WTC11 (cell line): ENCODE measurements at regions not wholly inside any gene's neighbourhood (a gene's known extent, or its start where the extent isn't known, plus 50 kb on each side); places are given as distances from the start of the nearest gene placed in this dataset.

Source experiments
- ATAC-seq: fragments of 200-7000 bp; cut with Tn5 transposase; 2 replicates; pipeline ENCODE4 v1.10.0; 2021; ENCODE audit warnings: mild to moderate bottlenecking, moderate library complexity
- CTCF ChIA-PET: fragments of 300-600 bp; sonication (Branson Sonifier 250); formaldehyde crosslinking; loops from one replicate; lab custom pipeline; 2021; ENCODE audit warnings: antibody characterized with exemption; lab: Charles Lee
- POLR2A ChIA-PET: fragments of 350-600 bp; sonication (Branson Sonifier 250); formaldehyde crosslinking; loops from one replicate; lab custom pipeline; 2021; ENCODE audit warnings: antibody characterized with exemption; lab: Charles Lee
- DNase-seq: peaks from one replicate; pipeline ENCODE4 v3.0.0; 2021; ENCODE audit warnings: low spot score
- H3K27ac Mint-ChIP-seq: 2 replicates; pipeline ENCODE4 v1.8.0; 2021; ENCODE audit warnings: mixed read lengths
- H3K27me3 Mint-ChIP-seq: 2 replicates; pipeline ENCODE4 v1.8.0; 2021; ENCODE audit warnings: low read depth, mild to moderate bottlenecking, moderate library complexity, mixed read lengths
- H3K36me3 Mint-ChIP-seq: 2 replicates; pipeline ENCODE4 v1.8.0; 2021; ENCODE audit warnings: mixed read lengths
- H3K4me1 Mint-ChIP-seq: 2 replicates; pipeline ENCODE4 v1.8.0; 2022; ENCODE audit warnings: mixed read lengths
- H3K4me3 Mint-ChIP-seq: 2 replicates; pipeline ENCODE4 v1.8.0; 2021; ENCODE audit warnings: mild to moderate bottlenecking, moderate library complexity, mixed read lengths
- H3K9me3 Mint-ChIP-seq: 2 replicates; pipeline ENCODE4 v1.8.0; 2021; ENCODE audit warnings: mixed read lengths
- CTCF ChIP-seq: fragments of 200-600 bp; IDR thresholded peaks from 2 replicates; pipeline ENCODE4 v1.8.0; 2022; ENCODE audit warnings: antibody characterized with exemption
- ELF4 ChIP-seq: sonication (generic); formaldehyde crosslinking; IDR thresholded peaks from 2 replicates; pipeline ENCODE4 v1.8.1; 2022; ENCODE audit warnings: low read depth, mild to moderate bottlenecking, moderate library complexity, missing genetic modification reagents
- EMX1 ChIP-seq: fragments of 250-450 bp; sonication (Bioruptor Pico); IDR thresholded peaks from 2 replicates; pipeline ENCODE4 v1.8.0; 2021; ENCODE audit warnings: mild to moderate bottlenecking
- ERG ChIP-seq: fragments of 250-450 bp; sonication (Bioruptor Pico); IDR thresholded peaks from 2 replicates; pipeline ENCODE4 v1.8.0; 2021; ENCODE audit warnings: mild to moderate bottlenecking
- ESRRA ChIP-seq: sonication (generic); formaldehyde crosslinking; IDR thresholded peaks from 2 replicates; pipeline ENCODE4 v1.8.1; 2022; ENCODE audit warnings: mild to moderate bottlenecking, missing genetic modification reagents, borderline replicate concordance
- ETV6 ChIP-seq: sonication (generic); formaldehyde crosslinking; IDR thresholded peaks from 2 replicates; pipeline ENCODE4 v1.8.1; 2022; ENCODE audit warnings: mild to moderate bottlenecking, missing genetic modification reagents
- FOXJ3 ChIP-seq: sonication (generic); formaldehyde crosslinking; IDR thresholded peaks from 2 replicates; pipeline ENCODE4 v1.9.0; 2021; ENCODE audit warnings: missing genetic modification reagents, mild to moderate bottlenecking, borderline replicate concordance
- FOXK1 ChIP-seq: sonication (generic); formaldehyde crosslinking; IDR thresholded peaks from 2 replicates; pipeline ENCODE4 v1.8.0; 2022; ENCODE audit warnings: mild to moderate bottlenecking, moderate library complexity, missing genetic modification reagents
- GABPB1 ChIP-seq: sonication (generic); formaldehyde crosslinking; IDR thresholded peaks from 2 replicates; pipeline ENCODE4 v1.8.1; 2023; ENCODE audit warnings: mild to moderate bottlenecking, missing genetic modification reagents
- GRHL2 ChIP-seq: fragments of 250-450 bp; sonication (Bioruptor Pico); IDR thresholded peaks from 2 replicates; pipeline ENCODE4 v1.8.0; 2022; ENCODE audit warnings: mild to moderate bottlenecking, moderate library complexity; ENCODE audit not compliant: insufficient replicate concordance, severe bottlenecking
- HMGA2 ChIP-seq: fragments of 250-450 bp; sonication (Bioruptor Pico); IDR thresholded peaks from 2 replicates; pipeline ENCODE4 v1.4.0; 2021; ENCODE audit warnings: mild to moderate bottlenecking, moderate library complexity
- OVOL2 ChIP-seq: fragments of 250-450 bp; sonication (Bioruptor Pico); IDR thresholded peaks from 2 replicates; pipeline ENCODE4 v1.9.0; 2021; ENCODE audit warnings: mild to moderate bottlenecking, borderline replicate concordance
- TCF7 ChIP-seq: sonication (generic); formaldehyde crosslinking; IDR thresholded peaks from 2 replicates; pipeline ENCODE4 v1.8.0; 2022; ENCODE audit warnings: mild to moderate bottlenecking, low read depth, missing genetic modification reagents, moderate library complexity
- TEAD1 ChIP-seq: sonication (generic); formaldehyde crosslinking; IDR thresholded peaks from 2 replicates; pipeline ENCODE4 v1.8.0; 2022; ENCODE audit warnings: mild to moderate bottlenecking, missing genetic modification reagents
- TEAD4 ChIP-seq: sonication (generic); formaldehyde crosslinking; IDR thresholded peaks from 2 replicates; pipeline ENCODE4 v1.8.0; 2022; ENCODE audit warnings: mild to moderate bottlenecking, missing genetic modification reagents
- TP53 ChIP-seq: sonication (generic); formaldehyde crosslinking; IDR thresholded peaks from 2 replicates; pipeline ENCODE4 v1.8.1; 2023; ENCODE audit warnings: mild to moderate bottlenecking, missing genetic modification reagents
- USF1 ChIP-seq: sonication (generic); formaldehyde crosslinking; IDR thresholded peaks from 2 replicates; pipeline ENCODE4 v1.8.0; 2022; ENCODE audit warnings: mild to moderate bottlenecking, missing genetic modification reagents
- ZNF121 ChIP-seq: sonication (generic); formaldehyde crosslinking; IDR thresholded peaks from 2 replicates; pipeline ENCODE4 v1.8.0; 2023; ENCODE audit warnings: missing genetic modification reagents
- ZNF138 ChIP-seq: sonication (generic); formaldehyde crosslinking; conservative IDR thresholded peaks from 2 replicates; pipeline ENCODE4 v1.8.1; 2022; ENCODE audit warnings: mild to moderate bottlenecking, moderate library complexity, missing genetic modification reagents
- ZNF281 ChIP-seq: sonication (generic); formaldehyde crosslinking; IDR thresholded peaks from 2 replicates; pipeline ENCODE4 v1.8.0; 2023; ENCODE audit warnings: mild to moderate bottlenecking, missing genetic modification reagents

GRCh38 chr7:371119-371778 lies 81.3 kb downstream of the FOXL3 start:
- H3K27ac Mint-ChIP-seq, result no peak overlapping the region
- POLR2A ChIA-PET, result no interaction called here

GRCh38 chr7:371779-372545 lies 82.0 kb downstream of the FOXL3 start:
- POLR2A ChIA-PET, result no interaction called here
- DNase-seq, result peak; percentile 10
- no peak for TF ChIP-seq ELF4 (CRISPR knock-in tag)
- no peak for TF ChIP-seq HMGA2 (CRISPR knock-in tag)
- no peak for TF ChIP-seq TCF7
- no peak for TF ChIP-seq TEAD1 (CRISPR knock-in tag)
- no peak for TF ChIP-seq TP53 (CRISPR knock-in tag)
- TF ChIP-seq FOXJ3 (CRISPR knock-in tag), result no peak
- no peak for TF ChIP-seq ESRRA (CRISPR knock-in tag)
- TF ChIP-seq ZNF138, result no peak
- TF ChIP-seq FOXK1 (CRISPR knock-in tag), result no peak
- no peak for TF ChIP-seq GRHL2 (CRISPR knock-in tag)
- TF ChIP-seq CTCF, result no peak
- TF ChIP-seq ZNF121, result no peak
- no peak for TF ChIP-seq ERG (CRISPR knock-in tag)
- no peak for TF ChIP-seq ETV6 (CRISPR knock-in tag)
- no peak for TF ChIP-seq USF1 (CRISPR knock-in tag)
- no peak for TF ChIP-seq ZNF281 (CRISPR knock-in tag)
- TF ChIP-seq OVOL2, result no peak
- TF ChIP-seq EMX1 (CRISPR knock-in tag), result no peak
- TF ChIP-seq, all 79 proteins: peak for 0
- Mint-ChIP-seq H3K9me3 (no peaks in the 10 kb centered on the region), H3K27ac (no peak overlapping the region), H3K36me3 (no peaks in the 10 kb centered on the region), H3K4me3 (no peak overlapping the region), H3K4me1 (peaks cover 5% of the 10 kb centered on the region; the same call in 1 of the 2 replicates), H3K27me3 (no peaks in the 10 kb centered on the region; the same call in 1 of the 2 replicates)
- CTCF ChIA-PET, result no interaction called here
- no peak for ATAC-seq

More at GRCh38 chr7:371119-371778, 81.3 kb downstream of the FOXL3 start:
- Mint-ChIP-seq H3K4me1 (peaks cover 8% of the 10 kb centered on the region), H3K27me3 (no peaks in the 10 kb centered on the region; the same call in 1 of the 2 replicates), H3K4me3 (no peak overlapping the region), H3K36me3 (no peaks in the 10 kb centered on the region), H3K9me3 (no peaks in the 10 kb centered on the region)
- 0 out of 2 replicates have a peak, but pooled peaks have one; percentile 26 for TF ChIP-seq GABPB1 (CRISPR knock-in tag)
- no peak for TF ChIP-seq TEAD4 (CRISPR knock-in tag)
- CTCF ChIA-PET, result no interaction called here
- ATAC-seq (no peak), DNase-seq (peak; percentile 3)
